ENCODE measurements at regions not wholly inside any gene's neighbourhood (a gene's known extent, or its start where the extent isn't known, plus 50 kb on each side); places are given as distances from the start of the nearest gene placed in this dataset.

DNA sequence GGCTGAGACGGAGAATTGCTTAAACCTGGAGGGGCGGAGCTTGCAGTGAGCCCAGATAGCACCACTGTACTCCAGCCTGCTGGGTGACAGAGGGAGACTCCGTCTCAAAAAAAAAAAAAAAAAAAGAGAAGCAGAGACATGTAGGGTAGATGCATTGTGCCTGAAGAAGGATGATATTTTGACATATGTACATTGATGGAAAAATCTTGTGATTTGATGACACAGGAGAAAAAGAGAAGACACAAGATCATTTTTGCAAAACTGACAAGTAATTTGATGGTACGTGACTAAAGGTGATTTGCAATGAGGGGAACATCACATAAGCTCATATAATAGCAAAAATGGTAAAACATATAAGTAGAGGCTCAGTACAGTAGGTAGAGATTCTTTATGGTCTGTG lies 340.1 kb upstream of the FSTL5 start:
- ChIA-PET POLR2A (no interaction called here), CTCF (no interaction called here)
- H3K27me3 ChIP-seq (ENCODE audit: control insufficient read depth, insufficient read depth, low read length): no peaks in the 10 kb centered on the region
- DNase-seq (ENCODE audit: low read depth): no peak
- no peak for TF ChIP-seq CTCF (IDR thresholded peaks at IDR 0.05; ENCODE audit: insufficient read depth, low read depth, low read length)
- H3K36me3 ChIP-seq (ENCODE audit: control insufficient read depth, insufficient read depth, low read length): no peaks in the 10 kb centered on the region
- no peak overlapping the region for H3K4me3 ChIP-seq (ENCODE audit: low read depth, low read length)

DNA sequence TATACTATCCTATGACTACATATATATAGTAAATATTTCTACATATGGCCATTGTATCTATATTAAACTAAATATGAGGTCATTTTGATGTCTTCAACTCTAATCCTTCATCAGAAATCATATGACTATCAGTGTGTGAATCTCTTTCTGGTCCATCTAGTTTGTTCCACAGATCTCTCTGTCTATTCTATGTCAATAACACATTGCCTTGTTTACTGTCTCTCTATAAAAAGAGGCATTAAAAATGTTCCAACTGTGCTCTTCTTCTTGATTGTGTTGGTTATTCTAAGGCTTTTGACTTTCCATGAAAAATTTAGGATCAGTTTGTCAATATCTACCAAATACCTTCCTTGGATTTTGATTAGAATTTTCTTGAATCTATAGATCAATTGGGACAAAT lies 338.3 kb upstream of the FSTL5 start:
- TF ChIP-seq CTCF (IDR thresholded peaks at IDR 0.05; ENCODE audit: insufficient read depth, low read depth, low read length): no peak
- no peaks in the 10 kb centered on the region for H3K27me3 ChIP-seq (ENCODE audit: control insufficient read depth, insufficient read depth, low read length)
- CTCF ChIA-PET: no interaction called here
- DNase-seq (ENCODE audit: low read depth): no peak
- POLR2A ChIA-PET: no interaction called here
- H3K4me3 ChIP-seq (ENCODE audit: low read depth, low read length): no peak overlapping the region
- no peaks in the 10 kb centered on the region for H3K36me3 ChIP-seq (ENCODE audit: control insufficient read depth, insufficient read depth, low read length)

DNA sequence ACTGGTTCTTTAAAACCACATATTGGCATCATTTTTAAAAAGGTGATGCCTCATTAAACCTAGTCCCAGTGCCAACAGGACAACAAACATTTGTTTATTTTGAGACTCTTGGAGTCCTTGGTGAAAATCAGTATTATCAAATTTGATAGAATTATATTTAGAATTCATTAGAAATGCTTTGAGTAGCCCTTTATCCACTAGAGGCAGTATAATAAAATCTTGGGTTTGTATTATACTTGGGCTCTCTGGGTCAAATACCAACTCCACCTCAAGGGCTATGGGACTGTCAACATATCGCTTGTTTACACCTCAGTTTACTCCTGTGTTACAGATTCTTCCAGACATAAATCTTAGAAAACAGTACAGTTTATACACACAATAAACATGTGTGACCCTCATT lies 335.7 kb upstream of the FSTL5 start:
- Histone ChIP-seq H3K27me3 (ENCODE audit: control insufficient read depth, insufficient read depth, low read length) (no peaks in the 10 kb centered on the region), H3K36me3 (ENCODE audit: control insufficient read depth, insufficient read depth, low read length) (no peaks in the 10 kb centered on the region), H3K4me3 (ENCODE audit: low read depth, low read length) (no peak overlapping the region)
- peak; percentile 32 for TF ChIP-seq CTCF (IDR thresholded peaks at IDR 0.05; ENCODE audit: insufficient read depth, low read depth, low read length)
- no peak for DNase-seq (ENCODE audit: low read depth)
- ChIA-PET POLR2A (no interaction called here), CTCF (no interaction called here)

DNA sequence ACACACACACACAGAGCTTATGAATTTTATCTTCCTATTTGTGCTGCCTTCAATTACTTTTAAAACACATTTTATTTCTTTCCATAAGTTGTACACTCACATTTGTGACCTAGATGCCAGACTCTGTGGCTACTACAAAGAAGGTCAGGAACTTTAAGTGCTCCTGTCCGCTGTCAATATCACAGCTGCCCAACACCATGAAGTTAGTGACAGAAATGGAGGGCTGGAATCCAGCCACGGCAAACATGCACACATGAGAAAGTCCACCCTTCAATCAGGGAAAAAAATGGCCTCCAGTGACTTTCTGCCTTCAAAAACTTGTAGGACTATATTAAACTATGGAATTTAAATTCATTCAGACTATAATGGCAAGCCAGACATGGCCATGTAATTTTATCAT lies 334.4 kb upstream of the FSTL5 start:
- ChIA-PET CTCF (interaction anchor here (0.7 to 3.3 kb wide), 5 partner anchors 10 to 1045 kb away, joined by 3 to 34 read pairs (median 4); partner anchors contain the start of gene NPY1R), POLR2A (no interaction called here)
- Histone ChIP-seq H3K36me3 (ENCODE audit: control insufficient read depth, insufficient read depth, low read length) (no peaks in the 10 kb centered on the region), H3K27me3 (ENCODE audit: control insufficient read depth, insufficient read depth, low read length) (no peaks in the 10 kb centered on the region), H3K4me3 (ENCODE audit: low read depth, low read length) (no peak overlapping the region)
- no peak for DNase-seq (ENCODE audit: low read depth)
- no peak for TF ChIP-seq CTCF (IDR thresholded peaks at IDR 0.05; ENCODE audit: insufficient read depth, low read depth, low read length)

- Histone ChIP-seq H3K4me3 (ENCODE audit: low read depth, low read length) (no peak overlapping the region), H3K27me3 (ENCODE audit: control insufficient read depth, insufficient read depth, low read length) (no peaks in the 10 kb centered on the region), H3K36me3 (ENCODE audit: control insufficient read depth, insufficient read depth, low read length) (no peaks in the 10 kb centered on the region)
- TF ChIP-seq CTCF (IDR thresholded peaks at IDR 0.05; ENCODE audit: insufficient read depth, low read depth, low read length): peak; percentile 69
- CTCF ChIA-PET: interaction anchor here (0.6 to 3.3 kb wide), 8 partner anchors 10 to 1052 kb away, joined by 3 to 34 read pairs (median 4); partner anchors contain the start of gene NPY1R
- POLR2A ChIA-PET: no interaction called here
- no peak for DNase-seq (ENCODE audit: low read depth)
Observed at GRCh38 chr4:162497564-162498167, 333.9 kb upstream of the FSTL5 start.

All from BJ (cell line).